Colonic mucosa (tissue), 4 donors: ENCODE measurements at regions not wholly inside any gene's neighbourhood (a gene's known extent, or its start where the extent isn't known, plus 50 kb on each side); places are given as distances from the start of the nearest gene placed in this dataset.

Experiments used
- DNase-seq: peaks from one replicate; pipeline ENCODE4 v3.0.0-alpha.2; 2020
- H3K27ac ChIP-seq: fragments of 200-600 bp; one replicate; pipeline ENCODE4 v1.8.0; 2021
- H3K27me3 ChIP-seq: fragments of 200-600 bp; one replicate; pipeline ENCODE4 v1.8.0; 2021
- H3K36me3 ChIP-seq: fragments of 200-600 bp; one replicate; pipeline ENCODE4 v1.8.0; 2021
- H3K4me1 ChIP-seq: fragments of 200-600 bp; one replicate; pipeline ENCODE4 v1.8.0; 2021; ENCODE audit warnings: mild to moderate bottlenecking
- H3K4me3 ChIP-seq: fragments of 200-600 bp; one replicate; pipeline ENCODE4 v1.8.0; 2021
- H3K9ac ChIP-seq, 2 donors: one replicate each; pipeline ENCODE4 v1.7.0; 2013; ENCODE audit warnings: control low read depth in 2 of 2, low read depth in 2 of 2, low read length in 2 of 2
- H3K9me3 ChIP-seq: fragments of 200-600 bp; one replicate; pipeline ENCODE4 v1.8.0; 2021
- CTCF ChIP-seq: fragments of 200-600 bp; IDR thresholded peaks from one replicate; pipeline ENCODE4 v1.8.0; 2022; ENCODE audit warnings: antibody characterized with exemption, mild to moderate bottlenecking
- intact Hi-C: fragments of 100-400 bp; cut with DNase I; formaldehyde crosslinking; loops from one replicate; pipeline ENCODE4 v1.14.1; 2022
- donor health status: healthy.
- donor health status: DM: no; HTN: no; CAD: no.
- donor health status: DM: no; HTN: no; CAD: no.

GRCh38 chr5:173703466-173703865 is 87.0 kb upstream of the BOD1 start:
- H3K4me3 ChIP-seq = no peak overlapping the region
- no peak overlapping the region for H3K9ac ChIP-seq
- DNase-seq = no peak
- no peaks in the 10 kb centered on the region for H3K4me1 ChIP-seq
- no peak overlapping the region for H3K27ac ChIP-seq
- H3K27me3 ChIP-seq = no peaks in the 10 kb centered on the region
- no peak for TF ChIP-seq CTCF
- intact Hi-C loops = no loop called here
- H3K36me3 ChIP-seq = no peaks in the 10 kb centered on the region
- no peaks in the 10 kb centered on the region for H3K9me3 ChIP-seq

- no peak for TF ChIP-seq CTCF
- Histone ChIP-seq H3K27ac (no peak overlapping the region), H3K27me3 (no peaks in the 10 kb centered on the region), H3K36me3 (no peaks in the 10 kb centered on the region), H3K9me3 (no peaks in the 10 kb centered on the region), H3K4me1 (no peaks in the 10 kb centered on the region), H3K4me3 (no peak overlapping the region), H3K9ac (no peak overlapping the region)
- intact Hi-C loops = no loop called here
- no peak for DNase-seq
These were observed 88.4 kb upstream of the BOD1 start for GRCh38 chr5:173704615-173705511.

- intact Hi-C loops = no loop called here
- Histone ChIP-seq H3K4me3 (no peak overlapping the region), H3K27me3 (no peaks in the 10 kb centered on the region), H3K9me3 (no peaks in the 10 kb centered on the region), H3K9ac (no peak overlapping the region), H3K36me3 (no peaks in the 10 kb centered on the region), H3K27ac (no peak overlapping the region), H3K4me1 (no peaks in the 10 kb centered on the region)
- no peak for TF ChIP-seq CTCF
- no peak for DNase-seq
These were observed 89.1 kb upstream of the BOD1 start for GRCh38 chr5:173705512-173706044.

- intact Hi-C loops = no loop called here
- Histone ChIP-seq H3K9ac (no peak overlapping the region), H3K27ac (no peak overlapping the region), H3K9me3 (no peaks in the 10 kb centered on the region), H3K4me1 (no peaks in the 10 kb centered on the region), H3K27me3 (no peaks in the 10 kb centered on the region), H3K4me3 (no peak overlapping the region), H3K36me3 (no peaks in the 10 kb centered on the region)
- no peak for TF ChIP-seq CTCF
- no peak for DNase-seq
These were observed 90.2 kb upstream of the BOD1 start for GRCh38 chr5:173706700-173707099.

GRCh38 chr5:173707392-173707791 is 90.9 kb upstream of the BOD1 start:
- no peaks in the 10 kb centered on the region for H3K4me1 ChIP-seq
- H3K36me3 ChIP-seq = no peaks in the 10 kb centered on the region

More at GRCh38 chr5:173707392-173707791, 90.9 kb upstream of the BOD1 start:
- H3K27me3 ChIP-seq = no peaks in the 10 kb centered on the region
- no peak for TF ChIP-seq CTCF
- H3K4me3 ChIP-seq = no peak overlapping the region
- no peaks in the 10 kb centered on the region for H3K9me3 ChIP-seq
- H3K9ac ChIP-seq = no peak overlapping the region
- no peak overlapping the region for H3K27ac ChIP-seq
- DNase-seq = no peak
- intact Hi-C loops = no loop called here
